ENCODE measurements at regions not wholly inside any gene's neighbourhood (a gene's known extent, or its start where the extent isn't known, plus 50 kb on each side); places are given as distances from the start of the nearest gene placed in this dataset.

GRCh38 chr3:66854601-66855151 lies 143.4 kb upstream of the KBTBD8 start:
- intact Hi-C loops (cut with DNase I; ENCODE audit: low total_unique reads) = no loop called here
- TF ChIP-seq POLR2A (IDR thresholded peaks at IDR 0.05) = no peak
- TF ChIP-seq, protein P1, sequence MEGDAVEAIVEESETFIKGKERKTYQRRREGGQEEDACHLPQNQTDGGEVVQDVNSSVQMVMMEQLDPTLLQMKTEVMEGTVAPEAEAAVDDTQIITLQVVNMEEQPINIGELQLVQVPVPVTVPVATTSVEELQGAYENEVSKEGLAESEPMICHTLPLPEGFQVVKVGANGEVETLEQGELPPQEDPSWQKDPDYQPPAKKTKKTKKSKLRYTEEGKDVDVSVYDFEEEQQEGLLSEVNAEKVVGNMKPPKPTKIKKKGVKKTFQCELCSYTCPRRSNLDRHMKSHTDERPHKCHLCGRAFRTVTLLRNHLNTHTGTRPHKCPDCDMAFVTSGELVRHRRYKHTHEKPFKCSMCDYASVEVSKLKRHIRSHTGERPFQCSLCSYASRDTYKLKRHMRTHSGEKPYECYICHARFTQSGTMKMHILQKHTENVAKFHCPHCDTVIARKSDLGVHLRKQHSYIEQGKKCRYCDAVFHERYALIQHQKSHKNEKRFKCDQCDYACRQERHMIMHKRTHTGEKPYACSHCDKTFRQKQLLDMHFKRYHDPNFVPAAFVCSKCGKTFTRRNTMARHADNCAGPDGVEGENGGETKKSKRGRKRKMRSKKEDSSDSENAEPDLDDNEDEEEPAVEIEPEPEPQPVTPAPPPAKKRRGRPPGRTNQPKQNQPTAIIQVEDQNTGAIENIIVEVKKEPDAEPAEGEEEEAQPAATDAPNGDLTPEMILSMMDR (IDR thresholded peaks at IDR 0.05 in 4 of 5, conservative IDR thresholded peaks at IDR 0.05 in 1 of 5) = no peak
- Histone ChIP-seq H3K4me3 (no peak overlapping the region), H3K36me3 (no peaks in the 10 kb centered on the region), H3K27me3 (no peaks in the 10 kb centered on the region), H3K4me1 (no peaks in the 10 kb centered on the region), H3K27ac (no peak overlapping the region), H3K9me3 (no peaks in the 10 kb centered on the region)
- DNase-seq (no peak), ATAC-seq (no peak)
- in situ Hi-C loops (cut with MboI; ENCODE audit: low sequenced_read_pairs in 4 of 4) = no loop called here

GRCh38 chr3:66856533-66856932 lies 141.6 kb upstream of the KBTBD8 start:
- Histone ChIP-seq H3K4me3 (no peak overlapping the region), H3K4me1 (no peaks in the 10 kb centered on the region), H3K27ac (no peak overlapping the region), H3K27me3 (no peaks in the 10 kb centered on the region), H3K9me3 (no peaks in the 10 kb centered on the region), H3K36me3 (no peaks in the 10 kb centered on the region)
- ATAC-seq = no peak
- in situ Hi-C loops (cut with MboI; ENCODE audit: low sequenced_read_pairs in 4 of 4) (no loop called here), intact Hi-C loops (cut with DNase I; ENCODE audit: low total_unique reads) (no loop called here)
- TF ChIP-seq, protein P1 (IDR thresholded peaks at IDR 0.05 in 4 of 5, conservative IDR thresholded peaks at IDR 0.05 in 1 of 5) = no peak
- no peak for TF ChIP-seq POLR2A (IDR thresholded peaks at IDR 0.05)
- DNase-seq = no peak

DNA sequence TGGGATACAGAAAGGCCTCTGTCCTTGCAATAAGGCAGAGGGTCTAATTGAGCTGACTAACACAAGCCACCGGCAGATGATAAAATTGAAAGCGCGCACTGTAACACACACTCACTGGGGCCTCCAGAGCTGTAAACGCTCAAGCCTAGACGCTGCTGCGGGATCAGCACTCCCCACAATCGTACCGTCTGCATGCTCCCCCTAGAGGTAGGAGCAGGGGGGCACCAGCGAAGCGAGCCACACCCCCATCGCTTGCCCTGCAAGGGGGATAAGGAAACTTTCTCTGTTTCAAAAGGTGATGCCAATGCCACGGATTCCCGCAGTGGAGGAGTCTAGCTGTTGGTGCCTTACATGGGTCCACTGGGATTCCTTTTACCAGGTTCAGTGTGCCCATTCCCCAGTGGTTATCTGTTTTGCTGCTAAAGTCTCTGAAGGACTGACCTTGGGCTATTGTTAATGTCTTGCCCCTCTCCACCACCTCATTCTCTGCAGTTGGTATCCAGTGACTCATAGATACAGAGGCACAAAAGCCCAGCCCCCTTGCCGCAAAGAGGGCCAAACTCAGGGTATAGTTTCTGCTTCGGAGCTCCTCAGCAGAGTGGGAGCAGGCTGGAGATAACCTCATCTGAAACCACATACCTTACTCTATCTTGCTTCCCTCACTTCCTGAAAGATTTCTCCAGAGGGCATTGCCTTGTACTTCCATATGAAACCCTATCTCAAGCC lies 139.3 kb upstream of the KBTBD8 start:
- Histone ChIP-seq H3K4me1 (no peaks in the 10 kb centered on the region), H3K27ac (no peak overlapping the region), H3K4me3 (no peak overlapping the region), H3K36me3 (no peaks in the 10 kb centered on the region), H3K27me3 (no peaks in the 10 kb centered on the region), H3K9me3 (no peaks in the 10 kb centered on the region)
- DNase-seq (no peak), ATAC-seq (no peak)
- intact Hi-C loops (cut with DNase I; ENCODE audit: low total_unique reads) (no loop called here), in situ Hi-C loops (cut with MboI; ENCODE audit: low sequenced_read_pairs in 4 of 4) (no loop called here)
- TF ChIP-seq, protein P1 (IDR thresholded peaks at IDR 0.05 in 4 of 5, conservative IDR thresholded peaks at IDR 0.05 in 1 of 5) = no peak
- TF ChIP-seq POLR2A (IDR thresholded peaks at IDR 0.05) = no peak

DNA sequence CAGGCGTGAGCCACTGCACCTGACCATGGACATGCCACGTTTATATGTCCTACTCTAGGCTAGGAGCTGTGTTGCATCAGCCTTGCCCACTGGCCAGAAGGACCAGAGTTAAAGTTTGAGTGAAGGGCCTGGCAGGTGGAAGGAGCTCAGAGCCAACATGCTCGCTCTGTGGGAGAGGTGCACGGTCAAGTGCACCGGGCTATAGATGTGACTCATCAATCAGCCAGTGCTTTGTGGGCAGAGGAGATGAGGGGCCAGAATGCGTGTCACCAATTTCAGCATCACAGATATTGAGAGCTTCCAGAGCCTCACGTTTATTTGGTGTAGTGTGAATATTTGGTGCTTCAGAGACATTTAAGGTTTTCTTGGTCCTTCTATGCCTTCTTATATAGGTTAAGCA lies 137.3 kb upstream of the KBTBD8 start:
- DNase-seq (no peak), ATAC-seq (no peak)
- Histone ChIP-seq H3K36me3 (no peaks in the 10 kb centered on the region), H3K27me3 (no peaks in the 10 kb centered on the region), H3K27ac (no peak overlapping the region), H3K9me3 (no peaks in the 10 kb centered on the region), H3K4me1 (no peaks in the 10 kb centered on the region), H3K4me3 (no peak overlapping the region)
- intact Hi-C loops (cut with DNase I; ENCODE audit: low total_unique reads) (no loop called here), in situ Hi-C loops (cut with MboI; ENCODE audit: low sequenced_read_pairs in 4 of 4) (no loop called here)
- no peak for TF ChIP-seq POLR2A (IDR thresholded peaks at IDR 0.05)

- Histone ChIP-seq H3K36me3 (no peaks in the 10 kb centered on the region), H3K9me3 (no peaks in the 10 kb centered on the region), H3K4me1 (no peaks in the 10 kb centered on the region), H3K27ac (no peak overlapping the region), H3K4me3 (no peak overlapping the region), H3K27me3 (no peaks in the 10 kb centered on the region)
- TF ChIP-seq, protein P1 (IDR thresholded peaks at IDR 0.05 in 4 of 5, conservative IDR thresholded peaks at IDR 0.05 in 1 of 5) = no peak
- TF ChIP-seq POLR2A (IDR thresholded peaks at IDR 0.05) = no peak
- ATAC-seq (no peak), DNase-seq (no peak)
- intact Hi-C loops (cut with DNase I; ENCODE audit: low total_unique reads) = no loop called here
- in situ Hi-C loops (cut with MboI; ENCODE audit: low sequenced_read_pairs in 4 of 4) = no loop called here
These were observed 134.6 kb upstream of the KBTBD8 start for GRCh38 chr3:66863205-66864111.

All from gastrocnemius medialis (tissue), 4 donors.